Ishikawa (cell line): ENCODE measurements at regions not wholly inside any gene's neighbourhood (a gene's known extent, or its start where the extent isn't known, plus 50 kb on each side); places are given as distances from the start of the nearest gene placed in this dataset.

Experiments
- CEBPB ChIP-seq: IDR thresholded peaks from 2 replicates; pipeline ENCODE4 v1.6.1; 2012
- CREB1 ChIP-seq: IDR thresholded peaks from 2 replicates; pipeline ENCODE4 v1.6.1; 2012; ENCODE audit warnings: low read depth
- EGR1 ChIP-seq: IDR thresholded peaks from 2 replicates; pipeline ENCODE4 v1.6.1; 2012
- EP300 ChIP-seq: IDR thresholded peaks from 2 replicates; pipeline ENCODE4 v1.6.1; 2012; ENCODE audit warnings: borderline replicate concordance
- NFIC ChIP-seq: IDR thresholded peaks from 2 replicates; pipeline ENCODE4 v1.6.1; 2012
- RAD21 ChIP-seq: IDR thresholded peaks from 2 replicates; pipeline ENCODE4 v1.6.1; 2012; ENCODE audit warnings: low read depth
- REST ChIP-seq: IDR thresholded peaks from 2 replicates; pipeline ENCODE4 v1.6.1; 2012; ENCODE audit warnings: low read depth, mild to moderate bottlenecking
- TAF1 ChIP-seq: IDR thresholded peaks from 2 replicates; pipeline ENCODE4 v1.6.1; 2012; ENCODE audit warnings: low read depth, mild to moderate bottlenecking
- TCF12 ChIP-seq: IDR thresholded peaks from 2 replicates; pipeline ENCODE4 v1.6.1; 2012; ENCODE audit warnings: low read depth
- TEAD4 ChIP-seq: IDR thresholded peaks from 2 replicates; pipeline ENCODE4 v1.6.1; 2012
- USF1 ChIP-seq: IDR thresholded peaks from 2 replicates; pipeline ENCODE4 v1.6.1; 2012
- YY1 ChIP-seq: IDR thresholded peaks from 2 replicates; pipeline ENCODE4 v1.6.1; 2012; ENCODE audit warnings: low read depth
- ZBTB7A ChIP-seq: IDR thresholded peaks from 2 replicates; pipeline ENCODE4 v1.6.1; 2012; ENCODE audit warnings: low read depth
- TF ChIP-seq, protein P1 (sequence below): IDR thresholded peaks from 2 replicates; pipeline ENCODE4 v1.6.1; 2012

DNA sequence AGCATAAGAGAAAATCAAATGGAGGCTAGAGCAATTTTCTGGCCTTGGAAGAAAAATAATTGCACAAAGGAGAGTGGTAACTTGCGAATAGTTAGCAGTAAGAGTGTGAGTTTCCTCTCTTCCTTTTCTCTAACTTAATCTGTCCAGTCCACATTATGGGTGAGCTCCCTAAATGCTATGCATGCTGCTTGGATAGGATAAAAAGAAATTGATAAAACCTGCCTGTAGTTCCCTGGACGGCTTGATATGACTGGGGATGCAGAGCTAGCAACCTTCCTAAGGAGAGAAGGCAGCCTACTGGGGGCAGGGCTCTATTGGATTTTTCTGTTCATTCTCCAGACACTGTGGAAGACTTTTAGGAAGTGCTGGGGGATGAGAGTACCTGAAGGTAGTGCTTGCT is 311.3 kb downstream of the LMO7 start:
- no peak for TF ChIP-seq TEAD4
- TF ChIP-seq ZBTB7A: no peak
- TF ChIP-seq YY1: no peak
- TF ChIP-seq USF1: no peak
- TF ChIP-seq, protein P1, sequence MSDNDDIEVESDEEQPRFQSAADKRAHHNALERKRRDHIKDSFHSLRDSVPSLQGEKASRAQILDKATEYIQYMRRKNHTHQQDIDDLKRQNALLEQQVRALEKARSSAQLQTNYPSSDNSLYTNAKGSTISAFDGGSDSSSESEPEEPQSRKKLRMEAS: no peak
- TF ChIP-seq EP300: no peak
- no peak for TF ChIP-seq RAD21
- TF ChIP-seq REST: no peak
- no peak for TF ChIP-seq TAF1
- no peak for TF ChIP-seq CEBPB
- TF ChIP-seq TCF12: no peak
- no peak for TF ChIP-seq CREB1
- TF ChIP-seq EGR1: no peak
- no peak for TF ChIP-seq NFIC
